RPMI8226 (cell line): ENCODE measurements at regions not wholly inside any gene's neighbourhood (a gene's known extent, or its start where the extent isn't known, plus 50 kb on each side); places are given as distances from the start of the nearest gene placed in this dataset.
A peak's percentile ranks its signal among the peaks of the same experiment; 100 is the strongest.

Experiments used
- DNase-seq: peaks from one replicate; pipeline ENCODE4 v3.0.0-alpha.2; 2015

- DNase-seq: no peak
Measured at GRCh38 chr9:28032268-28032590, 458.9 kb upstream of the C9orf72 start.

- DNase-seq: no peak
Measured at GRCh38 chr9:28034242-28034641, 461.0 kb upstream of the C9orf72 start.

- no peak for DNase-seq
Measured at GRCh38 chr9:28037968-28038367, 464.7 kb upstream of the C9orf72 start.

- no peak for DNase-seq
Measured at GRCh38 chr9:28045051-28045450, 471.8 kb upstream of the C9orf72 start.

GRCh38 chr9:28050046-28050445, 476.8 kb upstream of the C9orf72 start:
- DNase-seq: no peak

- DNase-seq: no peak
Measured at GRCh38 chr9:28050941-28051340, 477.7 kb upstream of the C9orf72 start.

- DNase-seq: no peak
Measured at GRCh38 chr9:28051559-28052503, 478.6 kb upstream of the C9orf72 start.

- no peak for DNase-seq
Measured at GRCh38 chr9:28053096-28053777, 480.0 kb upstream of the C9orf72 start.

- no peak for DNase-seq
Measured at GRCh38 chr9:28056006-28056405, 482.7 kb upstream of the C9orf72 start.

- no peak for DNase-seq
Measured at GRCh38 chr9:28056466-28056865, 483.2 kb upstream of the C9orf72 start.

- no peak for DNase-seq
Measured at GRCh38 chr9:28059192-28059591, 485.9 kb upstream of the C9orf72 start.

- no peak for DNase-seq
Measured at GRCh38 chr9:28064241-28064815, 491.0 kb upstream of the C9orf72 start.

- DNase-seq: peak; percentile 45
Measured at GRCh38 chr9:28073270-28073669, 500.0 kb upstream of the C9orf72 start.

- no peak for DNase-seq
Measured at GRCh38 chr9:28079677-28080076, 506.4 kb upstream of the C9orf72 start.

GRCh38 chr9:28082671-28083070, 509.4 kb upstream of the C9orf72 start:
- DNase-seq: no peak

GRCh38 chr9:28086881-28087280, 513.6 kb upstream of the C9orf72 start:
- DNase-seq: no peak

- no peak for DNase-seq
Measured at GRCh38 chr9:28092981-28093936, 520.0 kb upstream of the C9orf72 start.

GRCh38 chr9:28101509-28101908, 528.2 kb upstream of the C9orf72 start:
- no peak for DNase-seq

- no peak for DNase-seq
Measured at GRCh38 chr9:28105001-28105400, 531.7 kb upstream of the C9orf72 start.

GRCh38 chr9:28120184-28120583, 546.9 kb upstream of the C9orf72 start:
- DNase-seq: no peak

- DNase-seq: no peak
Measured at GRCh38 chr9:28120626-28121025, 547.3 kb upstream of the C9orf72 start.

- no peak for DNase-seq
Measured at GRCh38 chr9:28121366-28121765, 548.1 kb upstream of the C9orf72 start.

- no peak for DNase-seq
Measured at GRCh38 chr9:28124917-28125316, 551.6 kb upstream of the C9orf72 start.
